ENCODE measurements at regions not wholly inside any gene's neighbourhood (a gene's known extent, or its start where the extent isn't known, plus 50 kb on each side); places are given as distances from the start of the nearest gene placed in this dataset.

DNA sequence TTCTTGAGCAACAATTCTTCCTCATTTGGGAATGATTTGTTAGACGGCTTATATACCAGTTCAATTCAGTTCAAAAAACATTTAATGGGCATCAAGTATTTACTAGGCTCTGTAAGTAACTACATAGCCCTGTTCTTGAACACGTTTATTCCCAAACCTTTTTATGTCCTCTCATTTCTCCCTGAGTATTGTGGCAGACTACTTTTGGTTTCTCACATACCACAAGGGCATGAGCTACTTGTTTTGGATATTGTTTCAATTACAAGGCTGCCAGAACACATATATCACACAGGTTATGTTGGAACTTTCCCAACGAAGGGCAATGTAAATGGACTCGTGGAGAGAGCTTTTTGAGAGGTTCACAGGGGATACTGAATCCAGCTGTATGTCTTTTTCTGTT is 363.8 kb upstream of the NAALADL2 start:
- H3K4me1 ChIP-seq (ENCODE audit: insufficient read depth, low read length, poor library complexity, severe bottlenecking): no peaks in the 10 kb centered on the region
- intact Hi-C loops (cut with micrococcal nuclease; ENCODE audit: unreplicated experiment): no loop called here
- CTCF ChIA-PET: no interaction called here
- no peaks in the 10 kb centered on the region for H3K27me3 ChIP-seq (replicated peaks; ENCODE audit: insufficient read depth, low read depth, low read length, poor library complexity)
- H3K36me3 ChIP-seq (ENCODE audit: insufficient read depth, low read length, poor library complexity, severe bottlenecking): no peaks in the 10 kb centered on the region
- POLR2A ChIA-PET (ENCODE audit: low non-redundant PET): interaction anchor here (0.7 kb wide), 1 partner anchor 56 kb away, joined by 4 read pairs; no protein-coding TSS in a partner anchor
- DNase-seq (ENCODE audit: low spot score): no peak
- no peak for TF ChIP-seq EZH2 (IDR thresholded peaks at IDR 0.05; ENCODE audit: borderline replicate concordance, low read depth, low read length, poor library complexity, severe bottlenecking)
- TF ChIP-seq CTCF (conservative IDR thresholded peaks at IDR 0.05; ENCODE audit: low read depth, low read length): no peak
- no peak overlapping the region for H3K27ac ChIP-seq (ENCODE audit: low read depth, low read length, poor library complexity, severe bottlenecking)
- no TSS peak for BruUV-seq (replicated peaks)
- H3K4me3 ChIP-seq (ENCODE audit: low read depth, low read length, poor library complexity, severe bottlenecking): no peak overlapping the region
- H3K9me3 ChIP-seq (ENCODE audit: low read depth, low read length, poor library complexity, severe bottlenecking): no peaks in the 10 kb centered on the region

DNA sequence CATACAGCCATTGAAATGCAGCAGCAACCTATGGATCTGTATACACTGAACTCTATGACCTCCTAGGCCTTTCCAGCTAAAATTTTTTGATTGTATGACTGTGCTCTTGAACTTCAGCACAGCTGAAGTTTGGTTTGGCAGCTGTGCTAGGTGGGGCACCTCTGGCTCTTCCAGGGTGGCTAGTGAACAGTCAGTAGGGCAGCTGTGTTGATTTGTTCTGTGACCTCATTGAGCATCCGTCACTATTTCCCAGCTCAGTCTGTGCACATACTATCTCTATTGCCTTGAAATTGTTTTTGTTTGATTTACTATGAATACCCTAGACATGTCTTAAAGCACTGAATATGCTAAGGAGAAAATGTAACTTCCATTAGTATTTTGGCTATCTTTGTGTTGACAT is 363.2 kb upstream of the NAALADL2 start:
- ChIA-PET CTCF (no interaction called here), POLR2A (ENCODE audit: low non-redundant PET) (no interaction called here)
- H3K36me3 ChIP-seq (ENCODE audit: insufficient read depth, low read length, poor library complexity, severe bottlenecking): no peaks in the 10 kb centered on the region
- H3K4me3 ChIP-seq (ENCODE audit: low read depth, low read length, poor library complexity, severe bottlenecking): no peak overlapping the region
- H3K27me3 ChIP-seq (replicated peaks; ENCODE audit: insufficient read depth, low read depth, low read length, poor library complexity): no peaks in the 10 kb centered on the region
- BruUV-seq (replicated peaks): no TSS peak
- H3K9me3 ChIP-seq (ENCODE audit: low read depth, low read length, poor library complexity, severe bottlenecking): no peaks in the 10 kb centered on the region
- TF ChIP-seq CTCF (conservative IDR thresholded peaks at IDR 0.05; ENCODE audit: low read depth, low read length) (no peak), EZH2 (IDR thresholded peaks at IDR 0.05; ENCODE audit: borderline replicate concordance, low read depth, low read length, poor library complexity, severe bottlenecking) (no peak)
- intact Hi-C loops (cut with micrococcal nuclease; ENCODE audit: unreplicated experiment): no loop called here
- DNase-seq (ENCODE audit: low spot score): no peak
- H3K27ac ChIP-seq (ENCODE audit: low read depth, low read length, poor library complexity, severe bottlenecking): no peak overlapping the region
- no peaks in the 10 kb centered on the region for H3K4me1 ChIP-seq (ENCODE audit: insufficient read depth, low read length, poor library complexity, severe bottlenecking)

GRCh38 chr3:174498638-174499037 is 360.5 kb upstream of the NAALADL2 start:
- no peak overlapping the region for H3K27ac ChIP-seq (ENCODE audit: low read depth, low read length, poor library complexity, severe bottlenecking)
- no peak for DNase-seq (ENCODE audit: low spot score)
- POLR2A ChIA-PET (ENCODE audit: low non-redundant PET): no interaction called here
- H3K9me3 ChIP-seq (ENCODE audit: low read depth, low read length, poor library complexity, severe bottlenecking): no peaks in the 10 kb centered on the region
- no peaks in the 10 kb centered on the region for H3K27me3 ChIP-seq (replicated peaks; ENCODE audit: insufficient read depth, low read depth, low read length, poor library complexity)
- no peak overlapping the region for H3K4me3 ChIP-seq (ENCODE audit: low read depth, low read length, poor library complexity, severe bottlenecking)
- BruUV-seq (replicated peaks): no TSS peak
- no peaks in the 10 kb centered on the region for H3K4me1 ChIP-seq (ENCODE audit: insufficient read depth, low read length, poor library complexity, severe bottlenecking)
- intact Hi-C loops (cut with micrococcal nuclease; ENCODE audit: unreplicated experiment): no loop called here
- no peaks in the 10 kb centered on the region for H3K36me3 ChIP-seq (ENCODE audit: insufficient read depth, low read length, poor library complexity, severe bottlenecking)
- no peak for TF ChIP-seq CTCF (conservative IDR thresholded peaks at IDR 0.05; ENCODE audit: low read depth, low read length)
- no peak for TF ChIP-seq EZH2 (IDR thresholded peaks at IDR 0.05; ENCODE audit: borderline replicate concordance, low read depth, low read length, poor library complexity, severe bottlenecking)
- CTCF ChIA-PET: no interaction called here

Measured in A673 (cell line).